HepG2 (cell line): ENCODE measurements at regions not wholly inside any gene's neighbourhood (a gene's known extent, or its start where the extent isn't known, plus 50 kb on each side); places are given as distances from the start of the nearest gene placed in this dataset.

Experiments
- ATAC-seq: fragments of 200-7000 bp; cut with Tn5 transposase; 3 replicates; pipeline ENCODE4 v1.9.1; 2020; ENCODE audit warnings: mild to moderate bottlenecking, moderate library complexity
- BruUV-seq: library from RNA; stranded (reverse); fragments of 400-500 nt; replicated peaks from 2 replicates; lab custom pipeline; 2021; lab: Mats Ljungman, UMichigan
- CTCF ChIA-PET: fragments of 300-600 bp; formaldehyde crosslinking; extraction: SDS; loops from one replicate; lab custom pipeline; 2021; ENCODE audit warnings: low total read pairs, inconsistent platforms, low intra/inter-chr PET ratio; lab: Yijun Ruan, JAX
- POLR2A ChIA-PET: fragments of 350-600 bp; sonication (Branson Sonifier 250); formaldehyde crosslinking; loops from one replicate; lab custom pipeline; 2020; ENCODE audit warnings: antibody characterized with exemption, inconsistent platforms; lab: Yijun Ruan, JAX
- DNase-seq: peaks from one replicate; pipeline ENCODE4 v3.0.0-alpha.2; 2015; ENCODE audit warnings: low spot score
- FAIRE-seq: peaks from 3 replicates; lab custom pipeline; 2011; peaks lifted over from hg19 to GRCh38; lab: Jason Lieb, UNC
- H2AFZ ChIP-seq: one replicate; pipeline ENCODE4 v1.6.1; 2011; ENCODE audit warnings: low read length, inconsistent platforms
- H3K27ac ChIP-seq: fragments of 300-600 bp; 3 replicates; pipeline ENCODE4 v1.8.0; 2011; ENCODE audit warnings: mixed run types, mild to moderate bottlenecking, mixed read lengths, low read length, inconsistent platforms; ENCODE audit not compliant: insufficient read depth; ENCODE audit errors: extremely low read length
- H3K27me3 ChIP-seq, 2 experiments: fragments of 200-600 bp in 1 of 2; 2 replicates in 1 of 2; 3 replicates in 1 of 2; pipeline versions ENCODE4 v1.6.0 to v1.8.0; 2011; ENCODE audit warnings: low read length in 2 of 2, mild to moderate bottlenecking in 2 of 2, moderate library complexity in 2 of 2, inconsistent platforms in 1 of 2; ENCODE audit not compliant: insufficient read depth in 2 of 2, control insufficient read depth in 1 of 2
- H3K36me3 ChIP-seq, 2 experiments: fragments of 200-600 bp in 1 of 2; replicated peaks in 1 of 2; 2 replicates in 1 of 2; 3 replicates in 1 of 2; pipeline versions ENCODE4 v1.5.1 to v1.8.0; 2011; ENCODE audit warnings: low read length in 2 of 2, inconsistent platforms in 1 of 2; ENCODE audit not compliant: insufficient read depth in 2 of 2, control insufficient read depth in 1 of 2
- H3K4me1 ChIP-seq: 2 replicates; pipeline ENCODE4 v1.5.1; 2012; ENCODE audit warnings: low read length, inconsistent platforms; ENCODE audit not compliant: insufficient read depth
- H3K4me2 ChIP-seq: 2 replicates; pipeline ENCODE4 v1.6.0; 2011; ENCODE audit warnings: low read depth, low read length, inconsistent platforms
- H3K4me3 ChIP-seq, 3 experiments: fragments of 200-600 bp in 1 of 3; sonication (generic), shearing (Covaris generic) in 1 of 3; replicated peaks in 1 of 3; 2 replicates each; pipeline ENCODE4 v1.5.1; 2011 to 2016; ENCODE audit warnings: low read length in 3 of 3, inconsistent platforms in 2 of 3, low read depth in 2 of 3, mild to moderate bottlenecking in 2 of 3, control low read depth in 1 of 3, mixed read lengths in 1 of 3; ENCODE audit not compliant: insufficient read depth in 1 of 3
- H3K79me2 ChIP-seq: one replicate; pipeline ENCODE4 v1.6.1; 2011; ENCODE audit warnings: low read length, inconsistent platforms; ENCODE audit not compliant: insufficient read depth
- H3K9ac ChIP-seq: 2 replicates; pipeline ENCODE4 v1.6.0; 2011; ENCODE audit warnings: mild to moderate bottlenecking, low read depth, low read length, inconsistent platforms; ENCODE audit not compliant: insufficient read depth
- H3K9me3 ChIP-seq: 2 replicates; pipeline ENCODE4 v1.5.1; 2012; ENCODE audit warnings: mild to moderate bottlenecking, low read length
- H4K20me1 ChIP-seq: 2 replicates; pipeline ENCODE4 v1.6.0; 2011; ENCODE audit warnings: inconsistent platforms, mild to moderate bottlenecking, low read length, moderate library complexity; ENCODE audit not compliant: insufficient read depth
- ARID2 ChIP-seq: sonication (generic); formaldehyde crosslinking; IDR thresholded peaks from 2 replicates; pipeline ENCODE4 v1.8.1; 2022; ENCODE audit warnings: mild to moderate bottlenecking, missing genetic modification reagents, borderline replicate concordance
- NCOA2 ChIP-seq: sonication (generic); formaldehyde crosslinking; IDR thresholded peaks from 2 replicates; pipeline ENCODE4 v1.8.0; 2022; ENCODE audit warnings: inconsistent platforms
- ZBTB7A ChIP-seq: sonication (generic); formaldehyde crosslinking; IDR thresholded peaks from 2 replicates; pipeline ENCODE4 v1.8.0; 2022; ENCODE audit warnings: mild to moderate bottlenecking, missing genetic modification reagents
- WGBS: methylation state at CpG from one replicate; pipeline ENCODE4 v1.1.6; 2017; ENCODE audit warnings: low lambda C conversion rate; 5-methylcytosine and 5-hydroxymethylcytosine counted together
- in situ Hi-C: cut with HindIII; loops from 2 replicates; pipeline ENCODE4 v1.10.0; 2017; ENCODE audit warnings: low pct_unique_long_range_greater_than_20kb; ENCODE audit not compliant: extremely low pct_ligation_motif_present
- intact Hi-C: fragments of 100-400 bp; cut with micrococcal nuclease; formaldehyde crosslinking; loops from one replicate; pipeline ENCODE4 v1.10.0; 2022; ENCODE audit not compliant: unreplicated experiment
- TF ChIP-seq, protein P1 (sequence below): sonication (generic); formaldehyde crosslinking; IDR thresholded peaks from 2 replicates; pipeline ENCODE4 v1.8.0; 2022; ENCODE audit warnings: mild to moderate bottlenecking, missing genetic modification reagents, moderate library complexity
- TF ChIP-seq, protein P2 (sequence below): sonication (generic); formaldehyde crosslinking; IDR thresholded peaks from 2 replicates; pipeline ENCODE4 v1.5.1; 2020; ENCODE audit warnings: missing genetic modification reagents, mild to moderate bottlenecking, borderline replicate concordance
- TF ChIP-seq, protein P3 (sequence below): sonication (generic); formaldehyde crosslinking; IDR thresholded peaks from 2 replicates; pipeline ENCODE4 v1.4.0; 2020; ENCODE audit warnings: missing genetic modification reagents
- TF ChIP-seq, protein P4 (sequence below): sonication (generic); formaldehyde crosslinking; IDR thresholded peaks from 2 replicates; pipeline ENCODE4 v1.9.0; 2022; ENCODE audit warnings: low read depth, missing genetic modification reagents
- TF ChIP-seq, protein P5 (sequence below), 2 experiments: fragments of 450-650 bp in 1 of 2; sonication (generic) in 1 of 2; formaldehyde crosslinking in 1 of 2; IDR thresholded peaks; 2 replicates each; pipeline versions ENCODE4 v1.6.1 to v1.8.0; 2016 to 2022; ENCODE audit warnings: antibody characterized with exemption in 1 of 2, mild to moderate bottlenecking in 1 of 2, missing genetic modification reagents in 1 of 2

DNA sequence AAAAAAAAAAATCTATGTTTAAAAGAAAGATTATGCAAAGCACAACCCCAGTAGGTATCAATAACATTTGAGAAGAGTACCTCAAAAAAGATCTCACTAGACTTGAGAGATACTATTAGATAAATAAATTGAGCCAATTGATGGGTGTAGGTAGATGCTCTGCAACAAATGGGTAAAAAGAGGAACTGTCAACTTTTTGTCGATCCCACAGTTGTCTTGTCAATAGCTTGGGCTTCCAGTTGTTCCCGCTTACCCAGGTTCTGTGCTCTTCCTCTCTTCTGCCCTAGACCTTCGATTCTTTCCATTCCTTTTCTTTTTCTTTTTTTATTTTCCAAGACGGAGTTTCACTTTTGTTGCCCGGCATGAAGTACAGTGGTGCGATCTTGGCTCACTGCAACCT, 226.9 kb downstream of the SOX4 start (continued):
- TF ChIP-seq, protein P1, sequence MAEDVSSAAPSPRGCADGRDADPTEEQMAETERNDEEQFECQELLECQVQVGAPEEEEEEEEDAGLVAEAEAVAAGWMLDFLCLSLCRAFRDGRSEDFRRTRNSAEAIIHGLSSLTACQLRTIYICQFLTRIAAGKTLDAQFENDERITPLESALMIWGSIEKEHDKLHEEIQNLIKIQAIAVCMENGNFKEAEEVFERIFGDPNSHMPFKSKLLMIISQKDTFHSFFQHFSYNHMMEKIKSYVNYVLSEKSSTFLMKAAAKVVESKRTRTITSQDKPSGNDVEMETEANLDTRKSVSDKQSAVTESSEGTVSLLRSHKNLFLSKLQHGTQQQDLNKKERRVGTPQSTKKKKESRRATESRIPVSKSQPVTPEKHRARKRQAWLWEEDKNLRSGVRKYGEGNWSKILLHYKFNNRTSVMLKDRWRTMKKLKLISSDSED = no peak
- TF ChIP-seq, protein P2, sequence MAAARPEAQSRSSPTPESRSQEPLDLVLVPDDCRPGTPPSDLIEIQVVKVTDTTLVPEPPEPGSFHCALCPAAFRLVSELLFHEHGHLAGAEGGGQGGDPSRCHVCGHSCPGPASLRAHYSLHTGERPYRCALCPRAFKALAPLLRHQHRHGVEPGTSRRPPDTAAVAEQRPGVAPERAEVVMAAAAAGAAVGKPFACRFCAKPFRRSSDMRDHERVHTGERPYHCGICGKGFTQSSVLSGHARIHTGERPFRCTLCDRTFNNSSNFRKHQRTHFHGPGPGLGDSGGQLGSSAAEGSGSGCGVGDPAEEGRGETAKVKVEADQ = no peak
- TF ChIP-seq, all 625 proteins: peak for 0

DNA sequence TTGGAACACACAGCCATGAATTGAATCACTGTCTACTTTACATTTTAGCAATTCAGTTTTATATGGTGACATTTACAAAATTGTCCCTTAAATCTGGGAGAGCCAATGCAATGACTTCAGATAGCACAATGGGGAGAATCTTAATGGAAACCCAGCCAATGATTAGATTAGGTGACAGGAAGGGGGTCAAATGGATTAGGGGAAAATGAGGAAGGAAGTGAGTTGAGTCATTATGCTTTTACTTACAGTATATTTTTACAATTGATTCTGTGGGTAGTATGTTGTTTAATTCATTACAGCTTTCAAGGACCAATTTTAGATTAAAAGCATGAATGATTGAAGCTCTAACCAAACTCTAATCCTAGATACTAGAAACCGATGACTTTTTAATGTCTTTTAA, 229.8 kb downstream of the SOX4 start:
- WGBS = 0% methylated on average over 1 of the region's 1 CpG
- Histone ChIP-seq H3K4me1 (peaks cover 4% of the 10 kb centered on the region), H3K4me2 (no peak overlapping the region), H3K79me2 (no peaks in the 10 kb centered on the region), H3K27ac (no peak overlapping the region), H3K4me3 (no peak overlapping the region), H2AFZ (no peak overlapping the region), H3K36me3 (no peaks in the 10 kb centered on the region), H3K27me3 (no peaks in the 10 kb centered on the region), H3K9ac (no peak overlapping the region), H3K9me3 (no peaks in the 10 kb centered on the region), H4K20me1 (no peaks in the 10 kb centered on the region)
- no peak for DNase-seq
- ChIA-PET CTCF (no interaction called here), POLR2A (no interaction called here)
- FAIRE-seq = no peak
- intact Hi-C loops = no loop called here
- no peak for ATAC-seq
- in situ Hi-C loops = no loop called here
- no TSS peak for BruUV-seq
- TF ChIP-seq NCOA2 (CRISPR knock-in tag) = no peak
- TF ChIP-seq ZBTB7A (CRISPR knock-in tag) = no peak
- TF ChIP-seq, protein P3, sequence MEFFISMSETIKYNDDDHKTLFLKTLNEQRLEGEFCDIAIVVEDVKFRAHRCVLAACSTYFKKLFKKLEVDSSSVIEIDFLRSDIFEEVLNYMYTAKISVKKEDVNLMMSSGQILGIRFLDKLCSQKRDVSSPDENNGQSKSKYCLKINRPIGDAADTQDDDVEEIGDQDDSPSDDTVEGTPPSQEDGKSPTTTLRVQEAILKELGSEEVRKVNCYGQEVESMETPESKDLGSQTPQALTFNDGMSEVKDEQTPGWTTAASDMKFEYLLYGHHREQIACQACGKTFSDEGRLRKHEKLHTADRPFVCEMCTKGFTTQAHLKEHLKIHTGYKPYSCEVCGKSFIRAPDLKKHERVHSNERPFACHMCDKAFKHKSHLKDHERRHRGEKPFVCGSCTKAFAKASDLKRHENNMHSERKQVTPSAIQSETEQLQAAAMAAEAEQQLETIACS (CRISPR knock-in tag) = no peak
- no peak for TF ChIP-seq ARID2
- TF ChIP-seq, protein P4, sequence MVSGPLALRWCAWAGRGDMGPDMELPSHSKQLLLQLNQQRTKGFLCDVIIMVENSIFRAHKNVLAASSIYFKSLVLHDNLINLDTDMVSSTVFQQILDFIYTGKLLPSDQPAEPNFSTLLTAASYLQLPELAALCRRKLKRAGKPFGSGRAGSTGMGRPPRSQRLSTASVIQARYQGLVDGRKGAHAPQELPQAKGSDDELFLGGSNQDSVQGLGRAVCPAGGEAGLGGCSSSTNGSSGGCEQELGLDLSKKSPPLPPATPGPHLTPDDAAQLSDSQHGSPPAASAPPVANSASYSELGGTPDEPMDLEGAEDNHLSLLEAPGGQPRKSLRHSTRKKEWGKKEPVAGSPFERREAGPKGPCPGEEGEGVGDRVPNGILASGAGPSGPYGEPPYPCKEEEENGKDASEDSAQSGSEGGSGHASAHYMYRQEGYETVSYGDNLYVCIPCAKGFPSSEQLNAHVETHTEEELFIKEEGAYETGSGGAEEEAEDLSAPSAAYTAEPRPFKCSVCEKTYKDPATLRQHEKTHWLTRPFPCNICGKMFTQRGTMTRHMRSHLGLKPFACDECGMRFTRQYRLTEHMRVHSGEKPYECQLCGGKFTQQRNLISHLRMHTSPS (CRISPR knock-in tag) = no peak
- TF ChIP-seq, protein P5, sequence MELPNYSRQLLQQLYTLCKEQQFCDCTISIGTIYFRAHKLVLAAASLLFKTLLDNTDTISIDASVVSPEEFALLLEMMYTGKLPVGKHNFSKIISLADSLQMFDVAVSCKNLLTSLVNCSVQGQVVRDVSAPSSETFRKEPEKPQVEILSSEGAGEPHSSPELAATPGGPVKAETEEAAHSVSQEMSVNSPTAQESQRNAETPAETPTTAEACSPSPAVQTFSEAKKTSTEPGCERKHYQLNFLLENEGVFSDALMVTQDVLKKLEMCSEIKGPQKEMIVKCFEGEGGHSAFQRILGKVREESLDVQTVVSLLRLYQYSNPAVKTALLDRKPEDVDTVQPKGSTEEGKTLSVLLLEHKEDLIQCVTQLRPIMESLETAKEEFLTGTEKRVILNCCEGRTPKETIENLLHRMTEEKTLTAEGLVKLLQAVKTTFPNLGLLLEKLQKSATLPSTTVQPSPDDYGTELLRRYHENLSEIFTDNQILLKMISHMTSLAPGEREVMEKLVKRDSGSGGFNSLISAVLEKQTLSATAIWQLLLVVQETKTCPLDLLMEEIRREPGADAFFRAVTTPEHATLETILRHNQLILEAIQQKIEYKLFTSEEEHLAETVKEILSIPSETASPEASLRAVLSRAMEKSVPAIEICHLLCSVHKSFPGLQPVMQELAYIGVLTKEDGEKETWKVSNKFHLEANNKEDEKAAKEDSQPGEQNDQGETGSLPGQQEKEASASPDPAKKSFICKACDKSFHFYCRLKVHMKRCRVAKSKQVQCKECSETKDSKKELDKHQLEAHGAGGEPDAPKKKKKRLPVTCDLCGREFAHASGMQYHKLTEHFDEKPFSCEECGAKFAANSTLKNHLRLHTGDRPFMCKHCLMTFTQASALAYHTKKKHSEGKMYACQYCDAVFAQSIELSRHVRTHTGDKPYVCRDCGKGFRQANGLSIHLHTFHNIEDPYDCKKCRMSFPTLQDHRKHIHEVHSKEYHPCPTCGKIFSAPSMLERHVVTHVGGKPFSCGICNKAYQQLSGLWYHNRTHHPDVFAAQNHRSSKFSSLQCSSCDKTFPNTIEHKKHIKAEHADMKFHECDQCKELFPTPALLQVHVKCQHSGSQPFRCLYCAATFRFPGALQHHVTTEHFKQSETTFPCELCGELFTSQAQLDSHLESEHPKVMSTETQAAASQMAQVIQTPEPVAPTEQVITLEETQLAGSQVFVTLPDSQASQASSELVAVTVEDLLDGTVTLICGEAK (IDR thresholded peaks at IDR 0.05) = no peak
- TF ChIP-seq, protein P5 (CRISPR knock-in tag; IDR thresholded peaks at IDR 0.05) = no peak
